ENCODE measurements at regions not wholly inside any gene's neighbourhood (a gene's known extent, or its start where the extent isn't known, plus 50 kb on each side); places are given as distances from the start of the nearest gene placed in this dataset.

- DNase-seq (ENCODE audit: low read depth), result no peak
- no peak overlapping the region for H3K4me3 ChIP-seq (ENCODE audit: control insufficient read depth, low read depth, low read length)
- TF ChIP-seq CTCF (IDR thresholded peaks at IDR 0.05; ENCODE audit: control insufficient read depth, insufficient read depth, low read depth, low read length, missing control alignments), result no peak
Measured at GRCh38 chr14:82046512-82047226, 513.0 kb upstream of the SEL1L start.

GRCh38 chr14:82047777-82048470 is 514.3 kb upstream of the SEL1L start:
- no peak overlapping the region for H3K4me3 ChIP-seq (ENCODE audit: control insufficient read depth, low read depth, low read length)
- TF ChIP-seq CTCF (IDR thresholded peaks at IDR 0.05; ENCODE audit: control insufficient read depth, insufficient read depth, low read depth, low read length, missing control alignments), result no peak
- DNase-seq (ENCODE audit: low read depth), result no peak

- H3K4me3 ChIP-seq (ENCODE audit: control insufficient read depth, low read depth, low read length), result no peak overlapping the region
- TF ChIP-seq CTCF (IDR thresholded peaks at IDR 0.05; ENCODE audit: control insufficient read depth, insufficient read depth, low read depth, low read length, missing control alignments), result no peak
- no peak for DNase-seq (ENCODE audit: low read depth)
Measured at GRCh38 chr14:82052778-82053177, 519.1 kb upstream of the SEL1L start.

GRCh38 chr14:82055515-82056115 is 522.0 kb upstream of the SEL1L start:
- TF ChIP-seq CTCF (IDR thresholded peaks at IDR 0.05; ENCODE audit: control insufficient read depth, insufficient read depth, low read depth, low read length, missing control alignments), result no peak
- H3K4me3 ChIP-seq (ENCODE audit: control insufficient read depth, low read depth, low read length), result no peak overlapping the region
- DNase-seq (ENCODE audit: low read depth), result no peak

- no peak overlapping the region for H3K4me3 ChIP-seq (ENCODE audit: control insufficient read depth, low read depth, low read length)
- TF ChIP-seq CTCF (IDR thresholded peaks at IDR 0.05; ENCODE audit: control insufficient read depth, insufficient read depth, low read depth, low read length, missing control alignments), result no peak
- no peak for DNase-seq (ENCODE audit: low read depth)
Measured at GRCh38 chr14:82060219-82060618, 526.6 kb upstream of the SEL1L start.

GRCh38 chr14:82067221-82067875 is 533.7 kb upstream of the SEL1L start:
- no peak for DNase-seq (ENCODE audit: low read depth)
- H3K4me3 ChIP-seq (ENCODE audit: control insufficient read depth, low read depth, low read length), result no peak overlapping the region
- no peak for TF ChIP-seq CTCF (IDR thresholded peaks at IDR 0.05; ENCODE audit: control insufficient read depth, insufficient read depth, low read depth, low read length, missing control alignments)
